ENCODE measurements at regions not wholly inside any gene's neighbourhood (a gene's known extent, or its start where the extent isn't known, plus 50 kb on each side); places are given as distances from the start of the nearest gene placed in this dataset.

GRCh38 chr2:234403751-234404150, 93.1 kb downstream of the ARL4C start:
- intact Hi-C loops (cut with micrococcal nuclease): no loop called here
- no peaks in the 10 kb centered on the region for H3K27me3 ChIP-seq (ENCODE audit: insufficient read depth, low read length)
- no TSS peak for BruUV-seq (replicated peaks)
- no peak overlapping the region for H3K27ac ChIP-seq (ENCODE audit: low read depth, low read length)
- H3K9me3 ChIP-seq (ENCODE audit: control insufficient read depth in 1 of 2, insufficient read depth in 1 of 2, low read depth in 1 of 2, low read length in 2 of 2): no peaks in the 10 kb centered on the region
- no peak for TF ChIP-seq SRF (IDR thresholded peaks at IDR 0.05; ENCODE audit: low read depth)
- TF ChIP-seq FOSL1 (IDR thresholded peaks at IDR 0.05; ENCODE audit: low read depth): no peak
- no peak for TF ChIP-seq EGR1 (IDR thresholded peaks at IDR 0.05; ENCODE audit: low read depth)
- no peak for TF ChIP-seq ZFX (IDR thresholded peaks at IDR 0.05)
- TF ChIP-seq POLR2AphosphoS5 (IDR thresholded peaks at IDR 0.05; ENCODE audit: low read depth, low read length): no peak
- no peaks in the 10 kb centered on the region for H3K4me1 ChIP-seq (ENCODE audit: control insufficient read depth in 1 of 2, insufficient read depth in 2 of 2, low read length in 2 of 2)
- H3K4me3 ChIP-seq (replicated peaks in 1 of 2; ENCODE audit: low read depth in 1 of 2, low read length in 2 of 2): no peak overlapping the region
- ChIA-PET RAD21 (ENCODE audit: low non-redundant PET in 1 of 2, low total read pairs in 2 of 2, uncharacterized antibody in 2 of 2, unreplicated experiment in 2 of 2) (no interaction called here), POLR2A (interaction anchor here (0.6 kb wide), 1 partner anchor 43 kb away, joined by 5 read pairs; no protein-coding TSS in a partner anchor), CTCF (no interaction called here)
- ATAC-seq (no peak), DNase-seq (ENCODE audit: low read depth, low spot score) (no peak)
- no peak overlapping the region for H3K9ac ChIP-seq (ENCODE audit: low read length)
- H3K9me2 ChIP-seq (ENCODE audit: insufficient read depth): no peaks in the 10 kb centered on the region
- H2AFZ ChIP-seq (ENCODE audit: low read depth, low read length, poor library complexity, severe bottlenecking): no peak overlapping the region
- no peak overlapping the region for H3K4me2 ChIP-seq (ENCODE audit: low read length)
- no peaks in the 10 kb centered on the region for H4K20me1 ChIP-seq (ENCODE audit: insufficient read depth)
- no peaks in the 10 kb centered on the region for H3K36me3 ChIP-seq (ENCODE audit: control insufficient read depth in 1 of 2, insufficient read depth in 2 of 2, low read length in 2 of 2)
- no peaks in the 10 kb centered on the region for H3K79me2 ChIP-seq (ENCODE audit: insufficient read depth, low read length)

DNA sequence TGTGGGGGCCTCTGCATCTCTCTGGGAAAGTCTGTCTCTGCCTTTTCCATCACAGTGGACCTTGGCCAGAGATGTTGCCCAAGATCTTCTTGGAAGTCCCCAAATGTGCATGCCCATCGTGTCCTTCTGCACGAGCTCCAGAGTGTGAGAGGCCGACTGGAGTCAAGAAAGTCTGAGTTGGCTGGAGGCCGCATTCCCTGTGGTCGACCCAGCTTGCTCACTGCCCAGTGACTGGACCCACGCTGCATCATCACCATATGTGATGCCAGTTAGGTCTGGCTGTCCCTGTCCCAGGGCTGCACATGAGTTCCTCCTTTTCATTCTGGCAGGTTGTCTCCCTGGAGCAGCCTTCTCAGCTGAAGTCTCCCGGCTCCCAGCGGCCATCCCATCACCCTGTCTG, 93.8 kb downstream of the ARL4C start:
- no TSS peak for BruUV-seq (replicated peaks)
- no peaks in the 10 kb centered on the region for H3K27me3 ChIP-seq (ENCODE audit: insufficient read depth, low read length)
- RAD21 ChIA-PET (ENCODE audit: low non-redundant PET in 1 of 2, low total read pairs in 2 of 2, uncharacterized antibody in 2 of 2, unreplicated experiment in 2 of 2): no interaction called here
- no peaks in the 10 kb centered on the region for H4K20me1 ChIP-seq (ENCODE audit: insufficient read depth)
- H3K27ac ChIP-seq (ENCODE audit: low read depth, low read length): no peak overlapping the region
- POLR2A ChIA-PET: no interaction called here
- H3K4me3 ChIP-seq (replicated peaks in 1 of 2; ENCODE audit: low read depth in 1 of 2, low read length in 2 of 2): no peak overlapping the region
- no peak overlapping the region for H2AFZ ChIP-seq (ENCODE audit: low read depth, low read length, poor library complexity, severe bottlenecking)
- CTCF ChIA-PET: no interaction called here
- intact Hi-C loops (cut with micrococcal nuclease): no loop called here
- ATAC-seq: no peak
- H3K79me2 ChIP-seq (ENCODE audit: insufficient read depth, low read length): no peaks in the 10 kb centered on the region
- H3K4me2 ChIP-seq (ENCODE audit: low read length): no peak overlapping the region
- no peaks in the 10 kb centered on the region for H3K36me3 ChIP-seq (ENCODE audit: control insufficient read depth in 1 of 2, insufficient read depth in 2 of 2, low read length in 2 of 2)
- no peak overlapping the region for H3K9ac ChIP-seq (ENCODE audit: low read length)
- DNase-seq (ENCODE audit: low read depth, low spot score): no peak
- H3K4me1 ChIP-seq (ENCODE audit: control insufficient read depth in 1 of 2, insufficient read depth in 2 of 2, low read length in 2 of 2): no peaks in the 10 kb centered on the region
- no peaks in the 10 kb centered on the region for H3K9me2 ChIP-seq (ENCODE audit: insufficient read depth)
- H3K9me3 ChIP-seq (ENCODE audit: control insufficient read depth in 1 of 2, insufficient read depth in 1 of 2, low read depth in 1 of 2, low read length in 2 of 2): no peaks in the 10 kb centered on the region
- TF ChIP-seq TCF7L2 (IDR thresholded peaks at IDR 0.05; ENCODE audit: borderline replicate concordance, extremely low read depth, insufficient read depth, insufficient read length) (no peak), REST (IDR thresholded peaks at IDR 0.05; ENCODE audit: low read depth) (no peak), SP1 (IDR thresholded peaks at IDR 0.05; ENCODE audit: low read depth) (no peak), YY1 (IDR thresholded peaks at IDR 0.05; ENCODE audit: extremely low read depth, insufficient replicate concordance, low read depth, low read length) (no peak), EZH2 (IDR thresholded peaks at IDR 0.05) (no peak), POLR2A (IDR thresholded peaks at IDR 0.05; ENCODE audit: borderline replicate concordance, extremely low read depth, insufficient read depth, insufficient read length) (no peak), SIN3A (IDR thresholded peaks at IDR 0.05; ENCODE audit: low read depth) (no peak), CBX3 (IDR thresholded peaks at IDR 0.05; ENCODE audit: low read depth) (no peak), JUND (IDR thresholded peaks at IDR 0.05) (no peak), RAD21 (IDR thresholded peaks at IDR 0.05; ENCODE audit: low read depth) (no peak), CEBPB (IDR thresholded peaks at IDR 0.05; ENCODE audit: low read depth) (no peak), EGR1 (IDR thresholded peaks at IDR 0.05; ENCODE audit: low read depth) (no peak), ZFX (IDR thresholded peaks at IDR 0.05) (no peak), ELF1 (IDR thresholded peaks at IDR 0.05; ENCODE audit: borderline replicate concordance, low read depth) (no peak), ATF3 (IDR thresholded peaks at IDR 0.05) (no peak)
- TF ChIP-seq, protein P1, sequence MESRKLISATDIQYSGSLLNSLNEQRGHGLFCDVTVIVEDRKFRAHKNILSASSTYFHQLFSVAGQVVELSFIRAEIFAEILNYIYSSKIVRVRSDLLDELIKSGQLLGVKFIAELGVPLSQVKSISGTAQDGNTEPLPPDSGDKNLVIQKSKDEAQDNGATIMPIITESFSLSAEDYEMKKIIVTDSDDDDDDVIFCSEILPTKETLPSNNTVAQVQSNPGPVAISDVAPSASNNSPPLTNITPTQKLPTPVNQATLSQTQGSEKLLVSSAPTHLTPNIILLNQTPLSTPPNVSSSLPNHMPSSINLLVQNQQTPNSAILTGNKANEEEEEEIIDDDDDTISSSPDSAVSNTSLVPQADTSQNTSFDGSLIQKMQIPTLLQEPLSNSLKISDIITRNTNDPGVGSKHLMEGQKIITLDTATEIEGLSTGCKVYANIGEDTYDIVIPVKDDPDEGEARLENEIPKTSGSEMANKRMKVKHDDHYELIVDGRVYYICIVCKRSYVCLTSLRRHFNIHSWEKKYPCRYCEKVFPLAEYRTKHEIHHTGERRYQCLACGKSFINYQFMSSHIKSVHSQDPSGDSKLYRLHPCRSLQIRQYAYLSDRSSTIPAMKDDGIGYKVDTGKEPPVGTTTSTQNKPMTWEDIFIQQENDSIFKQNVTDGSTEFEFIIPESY (IDR thresholded peaks at IDR 0.05; ENCODE audit: extremely low read depth, insufficient replicate concordance, low read length): no peak

All from HCT116 (cell line).